Large intestine (tissue), 3 donors: ENCODE measurements at regions not wholly inside any gene's neighbourhood (a gene's known extent, or its start where the extent isn't known, plus 50 kb on each side); places are given as distances from the start of the nearest gene placed in this dataset.

ENCODE experiments used
- DNase-seq, 2 donors: peaks; one replicate each; pipeline versions ENCODE4 v3.0.0 to v3.0.0-alpha.2; 2013
- H3K27ac ChIP-seq: one replicate; pipeline ENCODE4 v1.5.1; 2013; ENCODE audit warnings: low read length
- H3K27me3 ChIP-seq: 2 replicates; pipeline ENCODE4 v1.6.1; 2013; ENCODE audit warnings: low read length; ENCODE audit not compliant: control insufficient read depth, insufficient read depth
- H3K36me3 ChIP-seq: 2 replicates; pipeline ENCODE4 v1.6.1; 2013; ENCODE audit warnings: low read length; ENCODE audit not compliant: control insufficient read depth, insufficient read depth
- H3K4me1 ChIP-seq: one replicate; pipeline ENCODE4 v1.6.1; 2013; ENCODE audit warnings: low read length; ENCODE audit not compliant: control insufficient read depth, insufficient read depth
- H3K4me3 ChIP-seq: one replicate; pipeline ENCODE4 v1.5.1; 2013; ENCODE audit warnings: low read length
- H3K9me3 ChIP-seq: one replicate; pipeline ENCODE4 v1.6.1; 2013; ENCODE audit warnings: mild to moderate bottlenecking, low read depth, low read length, moderate library complexity; ENCODE audit not compliant: control insufficient read depth
- WGBS: methylation state at CpG from one replicate; pipeline ENCODE4 v1.1.5; 2013; ENCODE audit warnings: low lambda C conversion rate; ENCODE audit not compliant: insufficient coverage; 5-methylcytosine and 5-hydroxymethylcytosine counted together

DNA sequence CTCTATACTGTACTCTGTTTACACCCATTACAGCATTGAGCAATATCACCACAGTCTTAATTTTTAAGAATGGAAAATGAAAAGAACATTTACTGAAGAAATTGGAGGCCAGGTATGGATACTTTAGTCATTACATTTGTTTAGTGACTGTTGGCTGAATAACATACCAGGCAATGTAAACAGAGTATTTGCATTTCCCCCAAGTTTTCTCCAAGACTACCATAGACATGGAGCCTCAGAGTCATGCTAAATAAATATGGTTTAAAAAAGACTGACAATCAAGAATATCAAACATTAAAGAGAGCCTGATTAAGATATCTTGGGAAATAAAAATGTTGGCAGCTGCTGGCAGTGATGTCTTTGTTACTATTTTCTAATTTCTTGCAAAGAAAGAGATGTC lies 136.9 kb upstream of the ADAMTS5 start:
- Histone ChIP-seq H3K4me1 (no peaks in the 10 kb centered on the region), H3K27ac (no peak overlapping the region), H3K36me3 (no peaks in the 10 kb centered on the region), H3K27me3 (no peaks in the 10 kb centered on the region), H3K9me3 (no peaks in the 10 kb centered on the region), H3K4me3 (no peak overlapping the region)
- no peak for DNase-seq

DNA sequence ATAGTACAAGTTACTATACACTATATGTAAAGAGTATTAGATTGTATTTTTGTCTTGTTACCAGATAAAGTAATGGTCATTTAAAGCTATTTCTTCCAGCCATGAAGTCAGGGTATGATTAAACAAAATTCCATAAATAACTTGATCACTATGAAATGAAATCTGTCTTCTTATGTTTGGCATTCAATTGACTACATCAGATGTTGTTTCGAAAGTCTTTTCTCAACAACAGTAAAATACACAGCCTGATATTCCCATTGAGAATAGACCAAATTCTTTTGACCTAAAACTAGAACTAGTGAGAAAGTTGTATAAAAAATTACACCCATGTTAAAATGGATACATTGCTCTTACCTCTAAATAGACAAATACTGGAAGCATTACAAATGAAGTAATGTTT lies 134.6 kb upstream of the ADAMTS5 start:
- no peak overlapping the region for H3K4me3 ChIP-seq
- no peaks in the 10 kb centered on the region for H3K27me3 ChIP-seq
- WGBS = 100% methylated on average over 1 of the region's 1 CpG
- no peak overlapping the region for H3K27ac ChIP-seq
- no peaks in the 10 kb centered on the region for H3K9me3 ChIP-seq
- no peaks in the 10 kb centered on the region for H3K4me1 ChIP-seq
- DNase-seq = no peak
- no peaks in the 10 kb centered on the region for H3K36me3 ChIP-seq

DNA sequence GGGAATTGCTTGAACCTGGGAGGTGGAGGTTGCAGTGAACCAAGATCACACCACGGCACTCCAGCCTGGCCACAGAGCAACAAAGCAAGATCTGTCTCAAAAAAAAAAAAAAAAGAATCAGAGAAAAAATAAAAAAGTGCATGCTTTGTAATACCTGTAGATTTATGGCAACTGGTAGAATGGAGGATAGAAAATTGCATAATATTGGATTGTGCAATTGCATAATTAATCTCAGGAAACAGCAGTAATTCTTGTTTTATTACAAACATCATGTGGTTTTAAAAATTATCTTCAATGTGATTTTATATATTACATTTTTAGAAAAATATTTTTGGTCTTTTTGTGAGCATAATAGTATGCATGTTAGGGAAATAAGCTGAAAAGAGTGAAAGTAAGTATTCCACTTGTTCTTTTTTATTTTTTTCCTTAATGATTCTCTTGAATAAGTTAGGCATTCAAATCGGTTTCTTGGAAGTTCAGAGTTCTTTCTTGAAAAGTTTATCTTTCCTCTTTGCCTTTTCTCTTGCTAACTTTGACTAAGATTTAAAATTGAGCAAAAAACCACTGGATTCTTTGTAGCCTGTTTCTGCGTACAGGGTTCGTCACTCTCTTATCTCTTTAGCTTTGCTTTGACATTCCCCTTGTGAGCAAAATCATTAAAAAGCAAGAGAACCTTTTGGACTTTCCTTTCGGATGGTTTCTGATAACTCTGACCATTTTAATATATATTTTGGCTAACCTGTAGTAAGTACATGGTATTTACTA lies 127.5 kb upstream of the ADAMTS5 start:
- H3K27me3 ChIP-seq = no peaks in the 10 kb centered on the region
- H3K27ac ChIP-seq = no peak overlapping the region
- H3K4me1 ChIP-seq = no peaks in the 10 kb centered on the region
- H3K9me3 ChIP-seq = no peaks in the 10 kb centered on the region
- DNase-seq = no peak
- H3K36me3 ChIP-seq = no peaks in the 10 kb centered on the region
- H3K4me3 ChIP-seq = no peak overlapping the region
- 89% methylated on average over 2 of the region's 5 CpGs for WGBS

DNA sequence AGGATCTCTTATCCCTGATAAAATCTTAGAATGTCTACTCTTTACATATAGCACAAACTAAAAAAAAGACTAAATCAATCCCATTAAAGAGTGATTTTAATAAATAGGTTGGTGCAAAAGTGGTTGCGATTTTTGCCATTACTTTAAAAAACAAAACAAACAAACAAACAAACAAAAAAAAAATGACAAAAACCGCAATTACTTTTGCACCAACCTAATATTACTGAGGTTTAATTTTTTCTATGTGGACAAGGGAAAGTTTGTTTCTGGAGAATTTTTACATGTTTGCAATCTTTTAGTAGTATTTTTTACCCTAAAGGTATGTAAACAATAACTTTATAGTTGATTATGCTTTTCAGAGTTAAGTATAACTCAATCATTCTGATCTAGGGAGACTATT lies 119.7 kb upstream of the ADAMTS5 start:
- no peaks in the 10 kb centered on the region for H3K9me3 ChIP-seq
- H3K4me1 ChIP-seq = no peaks in the 10 kb centered on the region
- H3K27ac ChIP-seq = no peak overlapping the region
- no peaks in the 10 kb centered on the region for H3K27me3 ChIP-seq
- no peak for DNase-seq
- H3K36me3 ChIP-seq = no peaks in the 10 kb centered on the region
- WGBS = 100% methylated on average over 2 of the region's 2 CpGs
- H3K4me3 ChIP-seq = no peak overlapping the region

DNA sequence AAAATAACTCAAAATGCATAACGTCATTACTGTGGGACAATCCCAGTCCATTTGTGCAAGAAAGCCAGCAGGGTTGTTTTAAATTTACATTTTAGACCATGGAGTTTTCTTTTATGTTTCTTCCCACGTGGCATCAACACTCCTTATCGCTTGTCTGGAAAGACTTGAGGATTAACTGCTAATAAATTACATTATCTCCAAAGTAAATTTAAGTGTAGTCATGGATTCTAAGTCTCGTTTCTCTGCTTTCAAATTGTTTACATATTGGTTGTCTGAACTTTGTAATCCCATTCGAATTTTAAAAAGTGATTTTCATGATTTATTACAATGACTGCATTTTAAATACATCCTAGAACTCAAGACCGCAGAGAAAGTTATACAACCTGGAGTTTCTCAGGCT lies 119.3 kb upstream of the ADAMTS5 start:
- 19% methylated on average over 4 of the region's 6 CpGs for WGBS
- Histone ChIP-seq H3K4me1 (no peaks in the 10 kb centered on the region), H3K36me3 (no peaks in the 10 kb centered on the region), H3K4me3 (no peak overlapping the region), H3K27ac (no peak overlapping the region), H3K27me3 (no peaks in the 10 kb centered on the region), H3K9me3 (no peaks in the 10 kb centered on the region)
- DNase-seq = no peak

DNA sequence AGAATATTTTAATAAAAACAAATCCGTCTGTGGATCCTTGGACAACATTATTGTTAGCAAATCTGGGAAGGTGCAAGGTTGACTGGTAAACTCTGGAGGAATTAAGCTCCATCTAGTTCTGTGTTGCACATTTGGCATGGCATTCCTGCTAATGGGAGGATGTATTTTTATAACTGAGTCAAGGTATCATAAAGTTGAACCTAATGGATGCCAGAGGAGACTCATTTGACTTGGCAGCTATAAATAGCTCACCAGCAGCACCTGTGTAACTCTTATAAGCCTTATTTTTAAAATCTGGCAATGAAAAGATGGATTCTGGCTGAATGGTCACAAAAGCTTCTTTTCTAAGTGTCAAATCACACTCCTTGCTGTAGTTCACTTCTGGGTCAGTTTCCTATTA lies 118.5 kb upstream of the ADAMTS5 start:
- H3K36me3 ChIP-seq = no peaks in the 10 kb centered on the region
- no peak overlapping the region for H3K27ac ChIP-seq
- DNase-seq = no peak
- H3K4me3 ChIP-seq = no peak overlapping the region
- no peaks in the 10 kb centered on the region for H3K4me1 ChIP-seq
- no peaks in the 10 kb centered on the region for H3K9me3 ChIP-seq
- no CpG with 5 or more reads among the region's 1 CpG for WGBS
- no peaks in the 10 kb centered on the region for H3K27me3 ChIP-seq

DNA sequence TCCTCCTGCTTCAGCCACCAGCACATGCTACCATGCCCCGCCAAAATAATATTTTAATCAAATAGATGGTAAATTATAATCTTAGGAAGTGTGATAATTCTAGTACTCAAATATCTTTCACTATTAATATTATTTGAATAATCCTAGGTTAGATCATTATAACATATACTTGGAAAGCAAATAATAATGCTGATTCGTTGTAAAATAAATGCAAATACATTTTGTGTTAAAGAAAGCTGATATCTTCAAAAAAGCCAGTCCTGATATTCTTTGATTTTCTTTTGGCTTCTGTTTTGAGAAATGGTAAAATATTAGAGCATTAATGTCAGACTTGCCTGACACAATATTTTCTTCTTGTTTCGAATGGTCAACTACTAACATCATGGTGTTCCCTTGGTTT lies 116.3 kb upstream of the ADAMTS5 start:
- DNase-seq = no peak
- no peak overlapping the region for H3K27ac ChIP-seq
- WGBS = no CpG with 5 or more reads among the region's 3 CpGs
- H3K27me3 ChIP-seq = no peaks in the 10 kb centered on the region
- H3K4me1 ChIP-seq = no peaks in the 10 kb centered on the region
- no peaks in the 10 kb centered on the region for H3K36me3 ChIP-seq
- no peak overlapping the region for H3K4me3 ChIP-seq
- H3K9me3 ChIP-seq = no peaks in the 10 kb centered on the region

DNA sequence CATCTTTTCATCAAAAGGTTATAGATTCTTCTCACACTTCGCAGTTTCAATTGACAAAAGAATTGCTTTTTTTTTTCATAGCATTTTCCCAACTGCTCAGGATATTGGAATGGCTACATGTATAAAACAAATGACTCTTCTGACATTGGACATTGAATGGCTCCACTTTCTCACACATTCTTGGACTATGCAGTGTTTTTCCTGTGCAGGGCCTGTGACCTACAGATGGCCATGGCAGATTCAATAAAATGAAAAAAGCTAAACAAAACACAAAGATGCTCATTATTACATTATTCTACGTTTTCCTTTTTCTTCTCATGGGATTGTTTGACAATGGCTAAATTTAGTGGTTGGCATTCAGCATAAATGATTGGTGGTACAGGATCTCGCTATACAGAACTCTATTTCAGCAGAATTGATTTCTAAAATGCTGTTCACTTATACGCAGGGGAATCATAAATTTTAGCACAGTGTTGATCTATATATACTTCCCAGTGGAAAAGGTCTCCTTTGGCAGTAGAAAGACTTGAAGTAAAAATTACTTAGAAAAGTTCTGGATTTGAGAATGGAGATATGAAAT lies 115.6 kb upstream of the ADAMTS5 start:
- H3K4me1 ChIP-seq = no peaks in the 10 kb centered on the region
- H3K27ac ChIP-seq = no peak overlapping the region
- H3K27me3 ChIP-seq = no peaks in the 10 kb centered on the region
- no peaks in the 10 kb centered on the region for H3K36me3 ChIP-seq
- no peak overlapping the region for H3K4me3 ChIP-seq
- no peaks in the 10 kb centered on the region for H3K9me3 ChIP-seq
- WGBS = 93% methylated on average over 2 of the region's 4 CpGs
- DNase-seq = no peak

DNA sequence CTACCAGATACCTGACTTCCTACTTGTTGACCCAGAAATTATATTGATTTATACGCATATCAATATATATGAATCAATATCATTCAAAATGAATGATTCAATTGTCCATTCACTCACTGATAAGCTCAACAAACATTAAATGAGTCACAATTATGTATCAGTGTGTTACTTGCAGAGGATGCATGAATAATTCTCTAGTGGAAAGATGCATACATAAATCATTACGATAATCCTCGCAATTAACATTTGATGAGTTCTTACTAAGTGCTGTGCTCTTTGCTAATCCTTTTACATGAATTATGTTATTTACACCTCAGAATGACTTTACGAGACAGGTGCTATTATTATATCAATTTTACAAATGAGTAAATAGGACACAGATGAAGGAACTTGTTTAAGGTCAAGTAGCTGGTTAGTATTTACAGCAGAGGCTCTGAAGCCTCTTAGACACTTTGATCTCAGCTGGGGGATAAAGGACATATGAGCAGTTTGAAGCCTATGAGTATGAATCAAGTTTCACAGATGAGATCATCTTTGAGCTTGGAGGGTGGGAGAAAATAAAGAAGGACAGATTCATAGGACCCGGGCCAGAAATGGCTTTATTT lies 112.8 kb upstream of the ADAMTS5 start:
- DNase-seq = no peak
- Histone ChIP-seq H3K36me3 (no peaks in the 10 kb centered on the region), H3K9me3 (no peaks in the 10 kb centered on the region), H3K4me1 (no peaks in the 10 kb centered on the region), H3K27ac (no peak overlapping the region), H3K27me3 (no peaks in the 10 kb centered on the region), H3K4me3 (no peak overlapping the region)
- WGBS = 100% methylated on average over 2 of the region's 5 CpGs

DNA sequence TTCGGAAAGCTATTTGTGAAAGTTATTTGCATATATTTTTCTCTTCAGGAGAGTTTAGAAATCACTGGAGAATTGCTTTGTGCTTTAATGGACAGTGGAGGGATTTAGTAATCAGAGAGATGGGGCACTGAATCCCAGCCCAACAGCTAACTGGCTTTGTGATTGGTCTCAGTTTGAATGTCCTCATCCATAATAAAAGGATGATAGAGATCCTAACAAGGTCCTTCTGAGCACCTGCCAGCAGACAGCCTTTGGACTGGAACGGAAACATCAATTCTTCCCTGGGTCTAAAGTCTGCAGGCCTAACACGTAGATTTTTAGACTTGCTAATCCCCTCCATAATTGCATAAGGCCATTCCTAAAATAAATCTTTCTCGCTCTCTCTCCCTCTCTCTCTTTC lies 112.0 kb upstream of the ADAMTS5 start:
- H3K4me1 ChIP-seq = no peaks in the 10 kb centered on the region
- no peak overlapping the region for H3K27ac ChIP-seq
- no peaks in the 10 kb centered on the region for H3K36me3 ChIP-seq
- 58% methylated on average over 2 of the region's 4 CpGs for WGBS
- H3K27me3 ChIP-seq = no peaks in the 10 kb centered on the region
- H3K9me3 ChIP-seq = no peaks in the 10 kb centered on the region
- H3K4me3 ChIP-seq = no peak overlapping the region
- DNase-seq = no peak

DNA sequence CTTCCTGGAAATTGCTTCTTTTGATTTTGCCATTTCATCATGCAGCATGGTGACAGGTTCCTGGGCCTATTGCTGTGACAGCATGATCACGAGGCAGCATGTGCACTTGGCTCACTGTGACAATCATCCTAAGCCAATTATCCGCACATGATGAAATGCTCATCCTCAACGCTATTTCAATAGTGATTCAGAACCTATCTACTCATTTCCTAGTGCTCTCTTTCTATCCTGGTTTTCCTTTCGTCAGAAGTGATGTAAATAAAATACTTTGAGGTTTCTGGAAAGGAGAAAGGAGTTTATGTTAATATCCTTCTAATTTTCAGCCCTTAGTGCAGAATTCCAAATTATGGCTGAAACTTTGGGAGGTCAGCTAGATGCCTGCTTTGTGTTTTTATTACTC lies 110.6 kb upstream of the ADAMTS5 start:
- Histone ChIP-seq H3K9me3 (no peaks in the 10 kb centered on the region), H3K4me1 (no peaks in the 10 kb centered on the region), H3K27ac (no peak overlapping the region), H3K27me3 (no peaks in the 10 kb centered on the region), H3K4me3 (no peak overlapping the region), H3K36me3 (no peaks in the 10 kb centered on the region)
- no peak for DNase-seq
- WGBS = 92% methylated on average over 2 of the region's 4 CpGs
